NCI-H524 (cell line): ENCODE measurements at regions not wholly inside any gene's neighbourhood (a gene's known extent, or its start where the extent isn't known, plus 50 kb on each side); places are given as distances from the start of the nearest gene placed in this dataset.

ENCODE experiments used
- DNase-seq, 2 experiments: peaks; one replicate each; lab custom pipeline; 2025; lab: John Stamatoyannopoulos, UW

GRCh38 chr11:115557681-115558080, 53.5 kb upstream of the CADM1 start:
- no peak for DNase-seq

GRCh38 chr11:115556984-115557383, 52.8 kb upstream of the CADM1 start:
- no peak for DNase-seq

- DNase-seq = no peak
These were observed 51.3 kb upstream of the CADM1 start for GRCh38 chr11:115555336-115556090.
